Brain microvascular endothelial cell (primary cell): ENCODE measurements at regions not wholly inside any gene's neighbourhood (a gene's known extent, or its start where the extent isn't known, plus 50 kb on each side); places are given as distances from the start of the nearest gene placed in this dataset.

Experiments
- DNase-seq: peaks from one replicate; pipeline ENCODE4 v3.0.0-alpha.2; 2020
- H3K27ac ChIP-seq: fragments of 250-450 bp; sonication (Bioruptor Pico); 2 replicates; pipeline ENCODE4 v1.5.1; 2020; ENCODE audit warnings: mild to moderate bottlenecking, moderate library complexity
- H3K27me3 ChIP-seq: fragments of 250-450 bp; sonication (Bioruptor Pico); replicated peaks from 2 replicates; pipeline ENCODE4 v1.5.1; 2020; ENCODE audit warnings: mild to moderate bottlenecking
- H3K36me3 ChIP-seq: fragments of 250-450 bp; sonication (Bioruptor Pico); replicated peaks from 2 replicates; pipeline ENCODE4 v1.5.1; 2020; ENCODE audit warnings: mild to moderate bottlenecking
- H3K4me3 ChIP-seq: 2 replicates; pipeline ENCODE4 v1.5.1; 2011; ENCODE audit warnings: low read depth, mild to moderate bottlenecking, control low read depth, low read length, moderate library complexity
- CTCF ChIP-seq: IDR thresholded peaks from 2 replicates; pipeline ENCODE4 v1.5.1; 2011; ENCODE audit warnings: low read depth, mild to moderate bottlenecking, moderate library complexity, low read length, control low read depth, inconsistent platforms; ENCODE audit errors: missing control alignments
- in situ Hi-C: cut with HindIII; loops from 2 replicates; pipeline ENCODE4 v1.10.0; 2017; ENCODE audit warnings: low sequenced_read_pairs, low pct_ligation_motif_present

GRCh38 chr2:150690261-150690660 is 202.8 kb upstream of the RND3 start:
- H3K4me3 ChIP-seq: no peak overlapping the region
- no peak for TF ChIP-seq CTCF
- no peaks in the 10 kb centered on the region for H3K27me3 ChIP-seq
- H3K27ac ChIP-seq: no peak overlapping the region
- in situ Hi-C loops: no loop called here
- H3K36me3 ChIP-seq: no peaks in the 10 kb centered on the region
- no peak for DNase-seq

- Histone ChIP-seq H3K27ac (no peak overlapping the region), H3K27me3 (no peaks in the 10 kb centered on the region), H3K36me3 (no peaks in the 10 kb centered on the region), H3K4me3 (no peak overlapping the region)
- DNase-seq: no peak
- TF ChIP-seq CTCF: no peak
- in situ Hi-C loops: no loop called here
These were observed 202.1 kb upstream of the RND3 start for GRCh38 chr2:150689590-150689989.

- no peak for DNase-seq
- no peak overlapping the region for H3K4me3 ChIP-seq
- no peak overlapping the region for H3K27ac ChIP-seq
- no peaks in the 10 kb centered on the region for H3K36me3 ChIP-seq
- H3K27me3 ChIP-seq: no peaks in the 10 kb centered on the region
- in situ Hi-C loops: no loop called here
- no peak for TF ChIP-seq CTCF
These were observed 200.5 kb upstream of the RND3 start for GRCh38 chr2:150688016-150688415.

- Histone ChIP-seq H3K36me3 (no peaks in the 10 kb centered on the region), H3K27me3 (no peaks in the 10 kb centered on the region), H3K27ac (no peak overlapping the region), H3K4me3 (no peak overlapping the region)
- no peak for TF ChIP-seq CTCF
- in situ Hi-C loops: no loop called here
- DNase-seq: no peak
These were observed 198.9 kb upstream of the RND3 start for GRCh38 chr2:150686391-150686790.

GRCh38 chr2:150681120-150681804 is 193.8 kb upstream of the RND3 start:
- Histone ChIP-seq H3K36me3 (no peaks in the 10 kb centered on the region), H3K4me3 (no peak overlapping the region), H3K27ac (peak overlapping the region; percentile 87), H3K27me3 (no peaks in the 10 kb centered on the region)
- peak; percentile 80 for DNase-seq
- in situ Hi-C loops: no loop called here
- TF ChIP-seq CTCF: no peak

GRCh38 chr2:150679456-150680120 is 192.1 kb upstream of the RND3 start:
- no peak overlapping the region for H3K4me3 ChIP-seq
- no peaks in the 10 kb centered on the region for H3K36me3 ChIP-seq
- no peak for TF ChIP-seq CTCF
- no peak overlapping the region for H3K27ac ChIP-seq
- DNase-seq: peak; percentile 26
- no peaks in the 10 kb centered on the region for H3K27me3 ChIP-seq
- in situ Hi-C loops: no loop called here
